GM21360 (cell line): ENCODE measurements at regions not wholly inside any gene's neighbourhood (a gene's known extent, or its start where the extent isn't known, plus 50 kb on each side); places are given as distances from the start of the nearest gene placed in this dataset.

ENCODE experiments used
- ATAC-seq: cut with Tn5 transposase; IDR thresholded peaks from one replicate; pipeline ENCODE4 v1.9.1; 2021; ENCODE audit warnings: mild to moderate bottlenecking, moderate library complexity; ENCODE audit not compliant: unreplicated experiment

GRCh38 chr21:24826822-24827221, 780.5 kb downstream of the MRPL39 start:
- no peak for ATAC-seq

- no peak for ATAC-seq
These were observed 781.9 kb downstream of the MRPL39 start for GRCh38 chr21:24825348-24825747.

GRCh38 chr21:24824209-24824608, 783.1 kb downstream of the MRPL39 start:
- ATAC-seq = no peak

DNA sequence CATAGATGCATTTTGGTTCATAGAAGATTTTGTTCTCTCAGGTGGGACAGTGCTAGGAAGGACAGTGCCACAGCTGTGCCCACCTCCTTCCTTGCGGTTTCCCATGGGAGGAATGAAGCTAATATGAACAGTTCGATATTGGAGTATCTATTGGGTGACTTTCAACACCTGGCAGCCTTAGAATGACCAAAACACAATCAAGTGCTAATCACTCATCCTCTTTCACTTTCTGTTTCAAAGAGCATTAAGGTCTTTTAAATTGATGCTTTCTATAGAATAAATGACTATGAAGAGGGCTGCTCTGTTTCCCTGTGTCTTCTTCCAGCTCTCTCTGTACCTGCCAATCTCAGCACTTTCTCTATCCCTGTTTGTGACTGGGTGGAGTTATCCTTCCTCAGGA, 784.0 kb downstream of the MRPL39 start:
- no peak for ATAC-seq

DNA sequence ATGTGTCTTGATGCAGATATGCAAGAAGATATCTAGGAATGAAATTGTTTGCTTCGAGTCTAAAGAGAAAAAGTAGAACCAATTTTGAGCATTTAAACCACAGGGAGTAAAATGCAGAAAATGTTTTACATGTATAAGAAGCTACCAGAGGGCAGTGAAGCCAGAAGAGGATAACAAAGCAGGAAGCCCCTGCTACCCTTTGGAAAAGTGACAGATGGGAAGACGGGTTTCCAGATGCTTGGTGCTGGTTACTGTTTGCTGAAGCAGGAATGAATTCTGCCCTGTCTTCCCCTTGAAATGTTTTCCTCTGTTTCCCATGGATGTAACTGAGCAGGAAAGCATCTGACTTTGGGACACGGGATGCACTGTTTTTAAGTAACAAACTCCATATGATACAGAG, 822.2 kb downstream of the MRPL39 start:
- ATAC-seq = no peak

GRCh38 chr21:24781146-24781545, 826.1 kb downstream of the MRPL39 start:
- ATAC-seq = no peak

DNA sequence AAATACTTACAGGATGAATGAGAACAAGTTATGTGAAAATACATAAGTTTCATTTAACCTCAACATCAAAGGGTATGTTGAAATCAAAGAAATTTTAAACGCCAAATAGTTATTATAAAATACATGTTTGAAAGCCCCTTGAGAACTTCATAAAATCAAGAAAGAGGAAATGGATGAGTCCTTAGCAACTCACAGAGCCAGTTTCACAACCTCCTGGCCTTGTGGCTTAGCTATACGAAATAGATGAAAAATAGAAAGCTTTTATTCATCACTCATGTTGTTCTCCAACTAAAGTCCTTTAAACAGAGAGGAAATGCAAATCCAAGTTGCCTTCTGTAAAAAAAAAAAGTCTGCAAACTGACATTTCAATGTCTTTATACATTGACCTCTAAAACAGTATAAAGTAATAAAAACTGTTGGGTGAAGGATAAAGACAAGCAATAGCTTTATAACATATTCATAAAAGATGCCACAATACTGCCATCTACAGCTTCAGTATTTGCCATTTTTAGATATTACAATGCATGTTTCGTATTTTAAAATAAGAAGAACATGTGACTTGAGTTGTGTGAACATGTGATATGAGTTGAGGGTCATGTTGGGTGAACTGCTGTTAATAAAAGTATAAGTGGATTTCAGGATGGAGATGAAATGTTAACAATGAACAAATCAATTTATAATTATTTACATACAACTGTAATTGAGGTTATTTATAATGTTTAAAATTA, 847.8 kb downstream of the MRPL39 start:
- ATAC-seq = no peak

DNA sequence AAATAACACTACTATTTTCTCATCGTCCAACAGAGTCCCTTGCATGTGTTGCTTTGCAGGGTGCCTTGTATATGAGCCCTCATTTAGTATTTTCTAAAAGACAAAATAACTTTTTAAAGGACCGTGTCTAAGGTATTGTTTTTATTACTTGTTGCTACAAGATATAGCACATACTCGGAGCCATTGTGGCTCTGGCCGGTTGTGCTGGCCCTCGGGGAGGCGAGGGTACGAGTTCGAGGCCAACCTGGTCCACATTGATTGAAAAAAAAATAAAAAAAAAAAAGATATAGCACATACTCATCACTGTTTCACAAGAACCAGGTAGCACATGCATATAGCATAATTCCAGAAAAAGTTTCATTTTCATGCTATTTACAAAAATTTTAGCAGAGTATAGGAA, 869.2 kb downstream of the MRPL39 start:
- ATAC-seq = no peak

- ATAC-seq = no peak
These were observed 869.9 kb downstream of the MRPL39 start for GRCh38 chr21:24737296-24737850.

- ATAC-seq = no peak
These were observed 876.6 kb downstream of the MRPL39 start for GRCh38 chr21:24730661-24731060.

DNA sequence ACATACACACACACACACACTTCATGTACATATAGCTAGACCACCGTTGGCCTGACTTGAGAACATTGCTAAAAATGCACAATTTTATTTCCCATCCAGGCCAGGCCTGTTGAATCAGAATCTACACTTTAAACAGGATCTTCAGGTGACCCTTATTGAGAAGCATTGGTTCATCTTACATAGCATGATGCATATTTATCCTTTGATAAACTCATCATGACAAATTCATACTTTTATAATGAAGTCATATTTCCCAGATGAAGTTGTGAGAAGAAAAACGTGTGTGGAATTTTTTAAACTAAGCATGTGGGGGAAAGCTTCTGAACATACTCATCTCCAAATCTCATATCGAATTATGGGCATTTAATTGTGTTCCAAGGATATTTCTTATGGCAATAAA, 877.7 kb downstream of the MRPL39 start:
- no peak for ATAC-seq

GRCh38 chr21:24727803-24728440, 879.4 kb downstream of the MRPL39 start:
- no peak for ATAC-seq

DNA sequence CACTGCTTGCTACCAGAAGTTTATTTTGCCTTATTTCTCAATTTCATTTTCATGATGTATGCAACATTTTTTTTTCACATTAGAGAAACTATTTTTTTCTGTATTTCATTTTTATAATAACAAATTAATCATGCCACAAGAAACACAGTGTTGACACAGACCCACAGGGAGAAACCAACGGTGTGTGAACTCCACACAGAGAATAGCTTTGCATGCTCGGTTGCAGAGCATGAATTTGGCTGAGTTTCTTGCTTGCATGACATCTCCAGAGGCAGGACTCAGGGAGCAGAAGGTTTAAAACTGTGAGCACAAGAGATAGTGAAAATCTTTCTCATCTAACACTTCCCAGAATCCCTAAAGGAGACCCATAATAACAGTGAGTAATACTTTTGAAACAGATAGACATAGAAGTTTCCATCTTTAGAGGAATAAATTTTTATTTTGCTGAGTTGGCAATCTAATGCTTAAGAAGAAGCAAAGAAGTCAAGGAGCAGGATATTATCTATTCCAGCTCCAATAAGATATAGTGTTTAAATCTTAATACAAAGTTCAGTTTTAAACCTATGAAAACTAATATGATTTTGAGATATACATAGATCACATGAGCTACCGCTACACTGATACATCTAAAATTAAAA, 890.9 kb downstream of the MRPL39 start:
- no peak for ATAC-seq

- ATAC-seq = no peak
These were observed 892.6 kb downstream of the MRPL39 start for GRCh38 chr21:24714646-24715200.

DNA sequence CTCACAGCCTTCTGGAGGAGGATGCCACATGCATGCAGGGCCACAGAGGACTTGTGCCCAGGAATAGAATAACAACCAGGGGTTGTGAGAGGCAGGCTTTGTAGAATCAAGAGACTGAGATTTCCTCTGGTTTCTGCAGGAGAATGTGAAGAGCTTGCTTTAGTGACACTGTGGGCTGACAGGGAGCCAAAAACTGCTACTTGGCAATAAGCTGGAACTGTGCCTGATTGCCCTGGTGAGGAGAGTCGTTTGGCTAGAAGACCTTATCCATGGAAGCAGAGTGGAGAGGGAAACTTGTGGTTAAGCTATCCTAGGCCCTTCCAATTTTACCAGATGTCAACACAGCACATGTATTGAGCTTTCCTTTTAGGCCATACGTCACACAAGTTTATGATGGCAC, 902.1 kb downstream of the MRPL39 start:
- ATAC-seq = no peak

DNA sequence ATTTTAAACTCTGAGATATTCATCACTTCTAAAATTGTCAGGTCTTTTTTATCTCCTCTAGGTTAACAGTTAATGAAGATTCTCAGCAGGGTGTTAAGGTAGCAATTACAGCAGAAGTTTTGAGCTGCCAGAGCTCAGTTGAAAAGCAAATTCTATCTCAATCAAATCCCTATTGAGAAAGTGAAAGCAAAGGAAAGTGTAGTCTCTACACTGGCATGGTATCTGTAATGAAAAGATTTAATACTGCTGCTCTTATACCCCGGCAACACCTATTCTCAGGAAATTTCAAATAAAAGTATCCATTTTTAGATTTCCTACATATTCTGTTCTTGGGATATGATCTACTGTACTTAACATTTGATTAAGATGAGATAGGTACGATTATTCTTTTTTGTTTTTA, 913.5 kb downstream of the MRPL39 start:
- ATAC-seq = no peak

- ATAC-seq = no peak
These were observed 925.8 kb downstream of the MRPL39 start for GRCh38 chr21:24681456-24681855.

DNA sequence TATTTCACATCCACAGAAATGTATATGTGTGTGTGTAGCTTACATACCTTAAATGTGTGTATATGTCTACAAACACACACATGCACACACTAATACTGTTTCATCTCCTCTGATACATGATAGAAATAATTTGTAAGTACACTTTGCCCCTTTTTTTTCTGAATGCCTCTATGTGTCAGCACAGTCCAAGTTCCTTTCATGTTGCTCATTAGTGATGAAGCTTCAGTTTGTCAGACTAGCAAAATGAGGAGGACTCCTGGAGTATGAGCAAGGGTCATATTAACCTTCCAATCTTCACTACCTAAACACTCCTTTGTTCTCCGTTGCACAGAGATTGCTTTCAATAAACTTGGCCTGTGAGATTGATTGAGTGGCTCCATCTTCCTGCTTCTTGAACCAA, 935.4 kb downstream of the MRPL39 start:
- no peak for ATAC-seq

DNA sequence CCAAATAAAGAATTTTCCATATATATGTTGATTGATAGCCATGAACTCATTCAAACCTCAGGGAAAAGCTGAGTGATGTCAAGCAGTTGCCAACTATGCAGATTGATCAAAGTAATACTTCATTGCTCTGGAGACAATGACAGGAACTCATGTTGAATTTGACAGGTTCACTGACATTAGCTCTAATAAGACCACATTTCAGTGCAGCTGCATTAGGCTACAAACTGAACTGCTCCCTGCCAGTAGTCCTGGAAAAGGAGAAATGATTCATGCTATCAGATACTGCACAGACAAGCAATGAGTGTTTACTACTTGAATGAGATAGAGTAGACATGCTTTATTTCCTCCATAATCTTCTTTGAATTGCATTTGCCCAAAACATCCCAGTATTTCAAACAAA, 948.4 kb downstream of the MRPL39 start:
- ATAC-seq = no peak

DNA sequence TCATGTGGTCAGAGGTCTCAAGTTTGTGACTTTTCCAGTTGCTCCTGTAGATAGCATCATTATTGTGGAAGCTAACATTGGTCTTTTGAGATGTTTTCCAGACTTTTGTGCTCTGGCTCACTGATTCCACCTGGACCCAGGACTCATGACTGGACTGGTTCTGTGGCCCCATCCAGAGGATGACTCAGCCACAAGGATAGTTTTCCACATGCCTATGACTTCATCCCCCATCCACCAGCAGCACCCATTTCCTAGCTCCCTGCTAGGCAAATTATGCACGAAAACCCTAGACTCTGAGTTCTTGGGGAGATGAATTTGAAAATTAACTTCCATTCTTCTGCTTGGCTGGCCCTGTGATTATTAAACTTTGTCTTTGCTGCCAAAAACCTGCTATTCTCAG, 949.3 kb downstream of the MRPL39 start:
- ATAC-seq = no peak

GRCh38 chr21:24649691-24650090, 957.6 kb downstream of the MRPL39 start:
- ATAC-seq = no peak

DNA sequence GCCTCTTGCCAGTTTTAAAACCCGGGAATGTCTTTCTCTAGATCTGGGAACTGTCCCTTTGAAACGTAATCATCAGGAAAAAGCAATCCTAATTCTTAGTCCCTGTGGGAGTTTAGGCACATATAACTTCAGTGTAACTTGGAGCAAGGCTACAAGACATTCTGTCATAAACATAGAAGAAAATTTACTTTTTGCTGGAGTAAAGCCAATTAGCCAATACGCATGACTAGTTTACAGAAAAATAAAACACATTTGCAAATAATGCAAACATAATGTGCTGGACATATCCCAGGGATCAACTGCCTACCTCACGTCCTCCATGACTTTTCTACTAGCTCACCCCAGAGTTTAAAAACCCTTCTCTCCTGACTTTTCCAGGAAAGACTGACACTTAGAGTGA, 970.6 kb downstream of the MRPL39 start:
- ATAC-seq = no peak
